ENCODE measurements at regions not wholly inside any gene's neighbourhood (a gene's known extent, or its start where the extent isn't known, plus 50 kb on each side); places are given as distances from the start of the nearest gene placed in this dataset.

GRCh38 chr2:236656166-236656565 lies 86.5 kb downstream of the ACKR3 start:
- no peak for DNase-seq

GRCh38 chr2:236656721-236657120 lies 87.1 kb downstream of the ACKR3 start:
- no peak for DNase-seq

GRCh38 chr2:236657215-236657614 lies 87.6 kb downstream of the ACKR3 start:
- no peak for DNase-seq

- DNase-seq = no peak
These were observed 88.2 kb downstream of the ACKR3 start for GRCh38 chr2:236657801-236658200.

- no peak for DNase-seq
These were observed 89.5 kb downstream of the ACKR3 start for GRCh38 chr2:236658974-236659757.

- DNase-seq = no peak
These were observed 90.1 kb downstream of the ACKR3 start for GRCh38 chr2:236659758-236660150.

- no peak for DNase-seq
These were observed 91.6 kb downstream of the ACKR3 start for GRCh38 chr2:236661061-236661761.

- DNase-seq = no peak
These were observed 92.1 kb downstream of the ACKR3 start for GRCh38 chr2:236661762-236662110.

GRCh38 chr2:236662231-236663185 lies 92.9 kb downstream of the ACKR3 start:
- no peak for DNase-seq

- no peak for DNase-seq
These were observed 93.9 kb downstream of the ACKR3 start for GRCh38 chr2:236663287-236664101.

- DNase-seq = no peak
These were observed 94.5 kb downstream of the ACKR3 start for GRCh38 chr2:236664136-236664535.

GRCh38 chr2:236665101-236665500 lies 95.5 kb downstream of the ACKR3 start:
- no peak for DNase-seq

- no peak for DNase-seq
These were observed 96.0 kb downstream of the ACKR3 start for GRCh38 chr2:236665572-236666118.

GRCh38 chr2:236666646-236667204 lies 97.1 kb downstream of the ACKR3 start:
- DNase-seq = no peak

- DNase-seq = no peak
These were observed 97.9 kb downstream of the ACKR3 start for GRCh38 chr2:236667526-236667925.

GRCh38 chr2:236668531-236668969 lies 98.9 kb downstream of the ACKR3 start:
- no peak for DNase-seq

- no peak for DNase-seq
These were observed 100.6 kb downstream of the ACKR3 start for GRCh38 chr2:236670235-236670620.

- no peak for DNase-seq
These were observed 102.4 kb downstream of the ACKR3 start for GRCh38 chr2:236671896-236672562.

- DNase-seq = no peak
These were observed 103.0 kb downstream of the ACKR3 start for GRCh38 chr2:236672606-236673005.

GRCh38 chr2:236673126-236673822 lies 103.6 kb downstream of the ACKR3 start:
- DNase-seq = no peak

GRCh38 chr2:236673823-236674185 lies 104.2 kb downstream of the ACKR3 start:
- DNase-seq = no peak

Data from activated CD8-positive, alpha-beta memory T cell treated with anti-CD3 and anti-CD28 coated beads, Interleukin-2, amount 50 U/mL, for 4 hours (primary cell).